ENCODE measurements at regions not wholly inside any gene's neighbourhood (a gene's known extent, or its start where the extent isn't known, plus 50 kb on each side); places are given as distances from the start of the nearest gene placed in this dataset.

DNA sequence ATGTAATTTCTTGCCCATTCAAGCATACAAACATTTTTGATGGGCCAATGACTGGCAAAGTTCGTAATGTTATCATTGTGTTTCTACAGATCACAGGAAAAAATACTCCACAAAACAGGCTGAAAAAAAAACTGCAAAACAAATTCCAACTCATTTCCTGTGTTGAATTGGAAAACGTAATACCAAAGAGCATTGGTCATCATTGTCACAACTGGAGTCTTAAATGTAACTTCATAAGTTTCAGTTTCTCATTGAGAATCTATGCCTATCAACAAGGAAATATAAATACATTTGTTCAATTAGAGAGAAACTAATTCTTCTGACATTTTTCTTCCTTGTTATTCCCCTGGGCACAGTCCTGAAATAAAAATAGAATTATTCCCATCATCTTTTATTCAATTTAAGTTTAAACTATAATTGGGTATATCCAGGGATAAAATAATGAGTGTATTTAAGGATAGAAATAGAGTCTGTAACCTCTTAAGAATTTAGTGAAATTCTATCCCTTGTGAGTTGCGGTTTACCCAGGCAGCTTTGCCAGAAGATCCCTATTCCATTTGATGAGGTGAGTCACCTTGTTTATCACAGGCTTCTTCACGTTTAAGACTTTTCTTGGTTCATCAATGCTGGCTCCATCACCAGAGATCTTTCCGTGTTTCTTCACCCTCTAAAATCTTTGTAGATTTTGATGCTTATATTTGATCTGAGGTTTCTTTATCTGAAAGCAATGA is 112.7 kb upstream of the ITGA1 start:
- ATAC-seq (no peak), DNase-seq (no peak)

DNA sequence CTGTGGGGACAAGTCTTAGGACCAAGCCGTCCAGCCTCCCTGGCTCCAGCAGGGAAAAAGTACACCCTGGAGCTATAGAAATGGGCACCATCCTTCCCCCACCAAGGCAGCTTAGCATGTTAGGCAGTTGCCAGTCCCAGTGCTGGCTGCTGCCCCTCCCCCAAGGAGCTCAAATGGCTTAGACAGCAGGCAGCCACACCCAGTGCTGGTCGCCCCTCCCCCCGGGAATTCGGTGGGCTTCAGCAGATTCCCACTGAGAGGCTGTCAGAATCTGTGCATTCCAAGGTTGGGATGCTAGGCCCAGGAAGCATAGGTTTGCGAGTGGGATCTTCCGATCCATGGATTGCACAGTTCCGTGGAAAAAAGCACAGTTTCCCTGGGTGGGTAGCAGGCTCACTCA is 105.2 kb upstream of the ITGA1 start:
- ATAC-seq: no peak
- DNase-seq: no peak

DNA sequence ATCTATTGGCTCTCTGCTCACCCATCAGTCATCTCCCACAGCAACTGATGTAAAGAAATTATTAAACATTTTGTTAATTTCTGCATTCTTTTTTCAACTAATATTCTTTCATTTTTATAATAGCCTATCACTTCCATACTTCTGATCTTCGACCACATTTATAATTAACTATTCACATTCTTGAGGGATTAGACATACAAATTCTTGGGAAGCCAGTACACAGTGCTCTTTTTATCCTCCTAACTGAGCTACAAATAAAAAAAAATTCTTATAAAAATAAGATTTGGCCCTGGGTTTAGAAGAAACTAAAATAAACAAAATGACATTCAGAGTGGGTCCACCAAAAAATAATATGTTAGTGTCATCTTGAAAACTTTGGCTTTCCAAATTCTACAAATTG is 103.7 kb upstream of the ITGA1 start:
- ATAC-seq (no peak), DNase-seq (no peak)

DNA sequence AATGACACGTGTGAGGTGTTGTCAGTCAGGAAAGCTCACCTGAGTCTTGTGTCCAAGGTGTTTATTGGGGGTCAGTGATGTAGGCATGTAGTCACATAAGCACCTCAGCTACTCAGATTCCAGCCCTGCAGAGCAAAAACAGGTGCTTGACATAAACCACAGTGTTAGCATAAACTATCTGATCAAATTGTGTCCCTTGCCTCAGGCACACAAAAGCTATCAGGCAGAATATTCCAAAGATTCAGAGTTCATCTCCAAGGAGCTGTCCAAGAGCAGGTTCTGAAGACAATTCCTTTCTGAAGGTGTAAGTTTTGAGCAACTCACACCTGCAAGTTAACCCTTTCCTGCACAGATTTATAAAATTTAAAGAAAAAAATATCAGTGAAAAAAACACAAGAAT is 102.2 kb upstream of the ITGA1 start:
- no peak for ATAC-seq
- DNase-seq: no peak

DNA sequence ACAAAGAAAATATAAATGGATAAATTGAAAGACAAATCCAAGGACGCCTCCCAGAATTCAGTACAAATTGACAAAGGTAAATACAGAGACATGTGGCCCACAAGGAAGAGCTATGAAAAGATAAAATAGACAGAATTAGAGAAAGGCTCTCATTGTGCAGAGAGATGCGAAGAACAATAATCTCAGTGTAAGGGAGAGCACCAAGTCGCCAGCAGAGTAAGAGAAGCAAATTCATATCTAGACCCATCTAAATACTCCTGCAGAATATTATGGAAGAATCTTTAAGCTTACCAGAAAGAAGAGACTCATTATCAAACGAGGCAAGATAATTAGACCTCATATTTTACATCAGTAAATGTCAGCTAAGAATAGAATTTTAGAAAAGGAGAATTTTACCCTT is 101.7 kb upstream of the ITGA1 start:
- DNase-seq (no peak), ATAC-seq (no peak)

DNA sequence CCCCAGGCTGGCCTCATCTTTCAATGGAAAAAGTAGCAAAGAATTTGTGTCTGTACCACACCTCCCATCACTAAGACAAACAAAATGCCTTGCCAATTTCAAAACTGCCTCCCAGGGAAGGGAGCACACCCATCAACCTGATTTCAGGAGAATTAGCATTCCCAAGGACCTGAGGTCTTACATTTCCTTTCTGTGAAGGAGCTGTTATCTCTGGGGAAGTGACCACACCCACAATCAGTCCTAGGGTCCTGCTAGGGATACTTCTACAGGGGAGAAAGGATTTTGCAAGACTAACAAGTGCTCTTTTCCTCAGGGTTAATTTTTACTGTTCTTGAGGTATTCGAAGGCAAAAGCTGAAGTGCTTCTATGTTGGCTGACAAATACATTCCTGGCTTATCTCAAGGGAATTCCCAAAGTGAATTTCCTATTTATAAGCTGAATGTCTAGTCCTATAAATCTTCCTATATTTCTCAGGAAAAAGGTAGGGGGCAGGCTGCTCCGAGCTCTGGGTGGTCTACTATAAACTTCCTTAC is 97.4 kb upstream of the ITGA1 start:
- ATAC-seq: no peak

DNA sequence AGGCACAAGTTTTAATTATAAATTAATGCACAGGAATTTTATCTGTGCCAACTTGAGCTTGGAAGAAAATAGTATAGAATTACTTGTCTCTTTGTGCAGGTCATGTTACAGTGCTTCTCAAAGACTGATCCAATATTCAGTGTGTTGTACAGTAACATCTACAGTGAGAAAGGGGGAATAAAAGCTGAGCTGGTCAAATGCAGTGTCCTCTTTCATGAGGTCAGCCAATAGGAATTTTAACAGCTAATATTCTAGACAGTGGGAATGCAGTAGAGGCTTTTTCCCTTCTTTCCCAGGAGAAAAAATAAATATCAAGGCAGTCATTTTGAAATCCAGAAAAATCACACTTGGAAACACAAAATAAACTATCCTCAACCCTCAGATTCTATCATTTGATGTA is 95.7 kb upstream of the ITGA1 start:
- ATAC-seq (no peak), DNase-seq (no peak)

More for the DNA sequence above, 97.4 kb upstream of the ITGA1 start:
- DNase-seq: no peak

DNA sequence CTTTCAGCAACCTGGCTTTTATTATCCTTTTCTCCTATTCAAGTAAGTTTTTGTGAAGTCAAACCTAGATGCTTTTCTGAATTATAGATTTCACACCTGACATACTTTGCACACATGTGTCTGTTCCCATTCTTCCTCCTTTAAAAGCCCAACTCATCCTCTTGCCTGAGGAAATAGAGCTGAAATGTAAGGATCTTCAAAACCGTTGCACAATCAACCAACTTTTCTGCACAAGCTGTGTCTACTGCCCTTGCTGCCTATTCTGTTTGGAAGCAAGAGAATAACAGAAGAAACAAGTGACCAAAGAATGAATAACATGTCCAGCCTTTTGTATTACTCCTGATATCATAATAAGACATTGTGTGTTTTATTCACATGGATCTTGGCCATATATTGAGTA is 95.1 kb upstream of the ITGA1 start:
- ATAC-seq: no peak
- DNase-seq: no peak

DNA sequence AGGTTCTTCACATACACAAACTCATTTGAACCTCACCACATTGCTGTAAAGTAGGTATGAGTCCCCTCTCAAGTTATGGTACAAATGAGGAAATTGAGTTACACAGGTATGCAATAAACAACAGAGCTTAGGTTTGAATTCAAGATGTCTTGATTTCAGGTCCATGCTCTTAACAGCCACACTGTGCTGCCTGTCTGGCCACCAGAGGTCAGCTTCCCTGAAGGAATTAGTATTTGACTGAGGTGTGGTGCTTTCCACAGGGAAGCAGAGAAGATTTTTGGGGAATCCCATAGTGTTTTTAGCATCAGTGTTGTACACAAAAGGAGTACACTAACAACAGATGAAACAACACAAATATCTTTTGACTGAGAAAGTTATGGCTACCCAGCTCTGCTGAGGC is 94.4 kb upstream of the ITGA1 start:
- ATAC-seq: peak; percentile 36

DNA sequence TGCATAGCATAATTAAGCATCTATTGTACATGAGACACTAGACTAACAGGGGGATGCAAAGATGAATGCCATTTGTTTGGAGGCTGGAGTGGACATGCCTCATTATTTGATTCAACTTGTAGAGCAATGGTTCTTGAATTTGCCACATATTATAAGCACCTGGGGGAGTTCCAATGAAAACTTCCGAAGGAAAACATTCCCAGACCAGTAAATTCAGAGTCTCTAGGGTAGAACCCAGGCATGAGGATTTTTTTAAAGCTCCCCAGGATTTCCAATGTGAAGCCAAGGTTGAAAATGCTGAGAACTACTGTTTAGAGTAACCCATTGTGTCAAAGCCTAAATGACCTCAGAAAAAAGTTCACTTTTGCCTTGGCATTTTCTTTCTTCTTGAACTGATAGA is 93.9 kb upstream of the ITGA1 start:
- DNase-seq: no peak
- no peak for ATAC-seq

More for the DNA sequence above, 94.4 kb upstream of the ITGA1 start:
- peak; percentile 18 for DNase-seq

DNA sequence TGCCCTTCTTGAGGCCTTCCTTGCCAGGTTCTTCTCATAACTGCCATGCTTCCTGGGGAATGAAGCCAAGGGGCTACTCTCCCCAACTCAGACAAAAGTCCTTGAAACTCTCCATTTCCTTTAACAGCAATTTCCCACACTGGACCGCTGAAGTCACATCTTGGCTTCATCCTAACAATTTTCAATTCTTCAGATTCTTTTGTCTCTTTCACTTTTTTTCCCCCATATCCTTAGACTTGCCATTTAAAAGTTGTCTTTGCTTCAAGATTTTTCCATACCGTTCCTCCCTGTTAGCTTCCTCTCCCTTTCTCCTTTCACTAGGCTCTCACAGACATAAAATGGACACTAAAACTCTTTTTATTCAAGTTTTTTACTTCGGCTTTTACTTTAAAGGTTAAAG is 93.1 kb upstream of the ITGA1 start:
- DNase-seq (no peak), ATAC-seq (no peak)

DNA sequence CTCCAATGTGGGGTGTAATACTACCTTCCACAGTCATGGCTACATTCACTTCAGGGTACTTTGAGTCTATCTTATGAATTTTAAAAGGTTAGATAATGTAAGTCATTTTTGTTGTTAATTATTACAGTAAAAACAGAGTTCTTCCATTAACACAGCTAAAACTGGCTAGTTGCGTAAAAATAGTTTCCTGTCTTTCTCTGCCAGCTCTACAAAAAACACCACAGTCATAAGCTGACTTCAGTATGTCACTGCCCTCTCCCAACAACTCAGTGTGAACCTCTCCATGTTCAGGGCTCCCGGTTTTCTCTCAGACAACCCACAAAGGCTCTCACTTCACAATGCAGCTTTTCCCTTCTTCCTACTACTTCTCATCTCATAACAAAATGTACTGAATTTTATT is 84.8 kb upstream of the ITGA1 start:
- no peak for ATAC-seq
- DNase-seq: no peak

DNA sequence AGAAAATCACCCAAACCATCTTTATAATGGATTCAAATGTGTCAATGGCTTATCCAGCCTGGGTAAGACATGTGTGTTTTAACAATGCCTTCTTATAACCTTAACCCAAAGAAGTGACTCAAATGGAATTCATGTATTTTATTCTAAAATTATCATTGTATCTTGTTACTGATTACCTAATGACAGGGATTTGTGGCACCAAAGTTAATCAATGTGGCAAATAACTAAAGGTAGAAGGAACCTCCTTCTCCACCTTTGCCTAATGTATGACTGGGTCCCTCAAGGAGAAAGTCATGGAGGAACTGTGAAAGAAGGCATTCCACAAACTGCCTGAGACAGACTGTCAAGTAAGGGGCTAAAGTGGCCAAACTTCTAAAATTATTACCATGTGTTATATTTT is 84.4 kb upstream of the ITGA1 start:
- DNase-seq (no peak), ATAC-seq (no peak)

DNA sequence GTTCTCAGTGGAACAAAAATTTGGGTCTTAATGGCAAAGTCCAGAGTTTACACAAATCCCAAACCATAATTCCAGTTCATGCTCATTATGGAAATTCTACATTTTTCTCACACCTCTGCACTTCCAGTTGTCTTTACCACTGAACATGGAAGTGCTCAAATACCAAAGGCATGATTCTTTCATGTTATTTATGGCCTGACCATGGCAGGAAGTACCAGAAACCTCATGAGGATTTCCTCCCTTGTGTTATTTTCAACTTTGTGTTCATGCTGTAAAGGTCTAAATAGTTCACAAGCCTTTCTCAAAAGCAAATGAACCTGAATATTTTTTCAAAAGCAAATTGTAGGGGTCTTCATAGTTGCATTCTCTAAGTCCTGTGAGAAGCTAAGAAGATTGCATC is 82.0 kb upstream of the ITGA1 start:
- no peak for ATAC-seq

DNA sequence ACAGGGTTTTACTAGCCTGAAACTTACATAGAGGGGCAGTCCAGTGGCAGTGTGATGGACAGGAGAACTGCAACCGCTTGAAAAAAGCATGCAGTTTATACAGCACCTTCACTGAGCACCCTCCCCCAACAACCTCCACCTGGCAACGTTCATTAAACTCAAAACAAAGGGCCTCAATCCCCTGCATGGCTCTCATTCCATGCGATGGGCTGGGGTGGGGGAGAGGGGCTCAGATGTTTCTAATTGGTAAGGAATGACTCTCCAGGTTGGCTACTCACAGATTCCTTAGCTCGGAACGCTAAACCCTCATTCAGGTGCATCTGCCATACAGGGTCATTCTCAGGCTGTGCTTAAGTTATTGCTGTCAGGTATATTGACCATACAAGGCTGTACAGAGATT is 80.9 kb upstream of the ITGA1 start:
- DNase-seq (no peak), ATAC-seq (no peak)

More for the DNA sequence above, 82.0 kb upstream of the ITGA1 start:
- no peak for DNase-seq

DNA sequence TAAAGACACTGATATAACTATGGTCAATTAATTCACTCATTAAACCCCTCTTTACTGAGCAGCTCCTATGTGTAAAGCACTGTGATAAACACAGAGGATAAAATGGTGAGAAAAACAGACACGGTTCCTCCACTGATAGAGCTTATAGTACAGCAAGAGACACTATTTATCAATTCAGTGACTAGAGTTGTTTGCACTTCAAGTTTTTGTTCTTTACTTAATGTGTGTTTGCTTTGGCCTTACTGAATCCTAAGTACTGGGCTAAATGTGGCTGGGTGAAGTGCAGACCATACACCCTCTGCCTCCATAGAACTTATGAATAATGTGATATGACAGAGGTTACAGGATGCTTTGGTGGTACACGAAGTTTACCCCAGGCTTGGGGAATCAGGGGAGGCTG is 80.1 kb upstream of the ITGA1 start:
- ATAC-seq: no peak
- DNase-seq: no peak

DNA sequence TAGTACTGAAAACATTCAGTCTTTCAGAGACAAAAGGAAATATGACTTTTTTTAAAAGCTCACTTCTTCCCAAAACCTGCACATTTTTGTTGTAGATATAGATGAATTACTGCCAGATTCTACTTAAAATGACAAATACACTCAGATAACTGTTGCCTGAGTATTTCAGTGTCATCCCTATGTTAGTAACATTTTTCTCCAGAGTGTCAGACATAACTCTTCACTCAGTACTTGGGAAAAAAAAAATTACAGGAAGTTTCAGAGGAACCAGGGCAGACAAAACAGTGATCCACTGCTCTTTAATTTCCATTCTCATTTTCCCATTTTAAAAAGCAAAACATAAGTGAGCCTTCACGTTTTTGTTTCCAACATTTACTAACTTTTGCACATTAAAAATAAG is 79.3 kb upstream of the ITGA1 start:
- no peak for DNase-seq
- no peak for ATAC-seq

DNA sequence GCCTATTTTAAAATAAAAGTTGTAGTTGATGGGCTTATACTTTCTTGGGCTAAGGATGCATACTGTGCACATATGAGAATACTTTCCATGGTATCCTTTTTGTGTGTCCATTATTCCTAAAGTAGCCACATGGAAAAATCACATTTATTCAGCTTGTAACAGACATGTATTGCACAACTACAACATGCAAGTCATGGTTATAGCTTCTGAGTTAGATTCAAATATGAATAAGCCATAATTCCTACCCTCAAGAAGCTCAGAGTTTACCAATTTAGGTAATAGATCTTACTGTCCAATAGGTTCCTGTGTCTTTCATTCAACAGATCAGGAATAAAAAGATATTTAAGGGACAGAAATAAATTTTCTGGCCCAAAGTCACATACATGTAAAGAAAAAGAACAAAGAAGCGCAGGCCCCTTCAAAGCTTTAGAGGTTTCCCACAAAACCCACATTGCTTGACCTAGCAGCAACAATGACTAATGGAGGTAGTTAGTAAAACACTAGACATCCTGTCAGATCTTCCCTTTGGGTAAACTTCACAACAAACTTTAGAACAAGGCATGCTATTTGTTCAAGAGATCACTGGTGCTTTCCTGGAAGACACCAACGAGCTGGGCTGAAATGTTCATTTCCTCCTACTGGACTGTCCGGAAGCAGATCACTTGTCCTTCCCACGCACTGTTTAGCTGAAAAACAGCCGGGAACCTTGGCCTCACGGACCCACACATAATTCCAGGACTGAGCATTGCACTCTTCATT is 78.4 kb upstream of the ITGA1 start:
- DNase-seq (no peak), ATAC-seq (peak; percentile 80)

DNA sequence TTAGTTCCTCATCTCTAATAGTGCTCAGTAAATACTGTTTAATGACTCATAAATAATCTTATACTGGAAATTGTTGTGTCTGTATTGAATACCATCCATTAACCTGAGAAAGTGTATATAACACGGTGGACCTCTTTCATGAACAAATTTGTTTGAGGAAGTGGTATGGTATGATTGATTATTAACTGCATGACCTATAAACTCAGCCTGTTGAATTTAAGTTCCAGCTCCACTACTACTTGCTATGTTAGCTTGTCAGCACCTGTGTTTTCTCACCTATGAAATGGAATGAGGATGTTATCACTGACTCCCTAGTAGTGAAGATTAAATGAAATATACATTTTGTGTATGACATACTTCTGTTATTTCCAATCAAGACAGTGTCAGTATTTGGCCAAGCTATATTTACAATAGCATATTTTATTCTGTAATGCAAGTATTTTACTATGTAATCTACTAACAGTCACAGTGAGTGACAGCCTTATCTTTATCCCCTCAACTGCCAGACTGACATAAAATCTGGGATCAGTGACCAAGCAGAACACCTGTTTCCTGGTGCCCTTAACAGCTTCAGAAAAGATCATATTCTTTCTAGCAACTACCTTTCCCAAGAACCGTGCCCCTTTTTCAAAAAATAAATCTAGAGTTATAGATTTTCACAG is 77.3 kb upstream of the ITGA1 start:
- ATAC-seq (no peak), DNase-seq (no peak)

DNA sequence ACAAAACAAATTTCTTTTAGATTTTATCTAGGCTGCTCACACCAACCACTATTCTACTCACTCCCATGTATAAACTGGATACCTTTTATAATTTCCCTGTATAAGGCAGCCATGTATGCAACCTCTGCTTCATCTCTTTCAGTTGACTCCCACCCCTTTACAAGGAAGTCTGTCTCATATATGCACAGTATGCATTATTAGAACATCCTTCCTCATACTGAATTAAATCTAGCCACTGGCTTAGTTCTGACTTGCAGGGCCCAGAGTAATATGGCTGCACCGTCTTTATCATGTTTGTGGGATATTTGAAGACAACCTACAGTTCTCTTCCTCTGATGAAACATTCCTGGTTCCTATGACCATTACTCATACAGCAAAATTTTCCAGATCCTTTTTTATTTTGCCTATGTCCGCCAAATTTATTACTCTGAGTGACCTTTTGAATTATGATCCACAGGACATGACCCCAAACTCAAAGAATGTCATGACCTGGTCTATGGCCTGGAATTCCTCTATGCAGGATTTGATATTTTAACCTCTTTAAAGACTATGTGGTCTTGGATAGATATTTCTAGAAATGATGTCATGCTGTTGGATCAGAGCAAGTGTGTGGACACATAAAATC is 76.6 kb upstream of the ITGA1 start:
- DNase-seq (no peak), ATAC-seq (no peak)

DNA sequence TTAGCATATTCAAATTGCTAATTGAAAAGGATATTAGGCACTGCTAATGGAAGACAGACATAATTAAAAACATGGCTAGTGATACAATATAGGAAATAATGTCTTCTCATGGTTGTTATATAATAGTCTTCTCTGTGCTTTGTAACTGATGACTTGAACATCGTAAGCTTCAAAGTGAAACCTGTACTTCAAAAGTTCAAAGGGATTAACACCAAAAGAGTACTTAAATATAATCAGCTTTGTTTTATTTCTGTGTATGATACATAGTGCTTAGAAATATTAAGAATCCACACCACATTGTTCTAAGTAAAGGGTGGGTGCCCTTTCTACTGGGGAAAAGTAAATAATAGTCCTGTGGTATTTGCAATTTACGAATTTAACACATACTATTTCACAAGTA is 75.4 kb upstream of the ITGA1 start:
- no peak for DNase-seq
- ATAC-seq: no peak

DNA sequence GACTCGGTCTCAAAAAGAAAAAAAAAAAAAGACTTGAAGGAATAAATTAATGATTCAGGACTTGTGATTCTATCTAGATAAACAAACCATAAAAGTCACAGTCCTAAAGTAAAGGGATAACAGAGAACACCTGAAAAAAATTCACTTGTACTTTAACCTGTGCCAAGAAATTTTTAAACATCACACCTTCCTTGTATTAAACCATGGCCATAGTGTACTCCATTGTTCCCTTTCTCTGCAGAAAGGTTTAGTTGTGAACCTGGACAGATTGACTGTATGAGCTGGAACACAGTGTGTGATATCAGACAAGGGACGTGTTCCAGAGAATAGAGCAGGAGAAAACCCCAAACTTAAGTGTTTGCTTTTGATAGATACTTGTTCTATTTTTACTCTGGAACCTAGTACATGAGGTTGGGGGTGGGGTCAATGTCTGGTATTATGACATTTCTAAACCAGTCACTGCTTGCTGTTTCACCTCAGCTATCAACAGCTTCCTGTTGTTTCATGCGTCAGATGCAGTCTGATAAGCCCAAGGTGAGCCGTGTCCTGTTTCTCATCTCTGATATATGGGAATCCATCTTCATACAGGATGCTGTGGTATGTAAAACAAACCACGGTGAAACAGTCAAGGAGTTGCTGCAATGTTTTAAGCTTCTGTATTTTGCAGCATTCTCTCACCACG is 62.5 kb upstream of the ITGA1 start:
- ATAC-seq: peak; percentile 92
- peak; percentile 29 for DNase-seq
